ENCODE measurements at regions not wholly inside any gene's neighbourhood (a gene's known extent, or its start where the extent isn't known, plus 50 kb on each side); places are given as distances from the start of the nearest gene placed in this dataset.
A peak's percentile ranks its signal among the peaks of the same experiment; 100 is the strongest.

GRCh38 chr9:115672477-115673316 is 480.9 kb upstream of the PAPPA start (continued):
- TF ChIP-seq ATOH8 (CRISPR knock-in tag; IDR thresholded peaks at IDR 0.05; ENCODE audit: low read depth) (peak; percentile 79; the same call in 1 of the 2 replicates), EHMT2 (IDR thresholded peaks at IDR 0.05; ENCODE audit: low read depth) (no peak), RARB (CRISPR knock-in tag; IDR thresholded peaks at IDR 0.05) (peak; percentile 65), ZNF302 (CRISPR knock-in tag; IDR thresholded peaks at IDR 0.05) (no peak), RAD21 (conservative IDR thresholded peaks at IDR 0.05 in 1 of 2, IDR thresholded peaks at IDR 0.05 in 1 of 2) (peak; percentile 58 to 66), POLR2A (IDR thresholded peaks at IDR 0.05; ENCODE audit: low read length) (no peak), SMC3 (IDR thresholded peaks at IDR 0.05) (peak; percentile 44), JUNB (IDR thresholded peaks at IDR 0.05) (peak; percentile 94)

DNA sequence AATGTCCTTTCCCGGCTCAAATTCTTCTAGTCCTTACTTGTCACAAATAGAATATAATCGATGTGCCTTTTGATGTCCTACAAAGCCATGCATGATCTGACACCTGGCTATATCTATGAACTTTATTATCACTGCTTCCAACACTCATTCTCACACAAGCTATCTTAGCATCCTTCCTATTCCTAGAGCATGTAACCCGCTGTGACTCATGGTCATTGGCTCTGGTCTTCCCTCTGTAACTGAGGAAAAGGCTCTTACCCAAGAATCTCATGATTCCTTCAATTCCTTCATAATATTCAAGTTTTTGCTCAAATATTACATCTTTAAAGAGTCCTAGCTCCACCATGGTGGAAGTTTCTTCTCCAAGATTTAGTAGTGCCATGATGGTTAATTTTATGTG is 480.0 kb upstream of the PAPPA start:
- Histone ChIP-seq H3K4me3 (no peak overlapping the region), H3K9me3 (peaks cover 36% of the 10 kb centered on the region), H3K4me1 (peaks cover 49% of the 10 kb centered on the region), H3K4me2 (peak overlapping the region; percentile 75), H3K27ac (peak overlapping the region; percentile 91 to 98)
- peak; percentile 51 for FAIRE-seq
- ChIA-PET POLR2A (interaction anchor here (1.5 to 3.7 kb wide), 11 partner anchors 17 to 874 kb away, joined by 3 to 110 read pairs (median 15); partner anchors contain the start of gene PAPPA), CTCF (interaction anchor here (2.0 to 3.5 kb wide), 5 partner anchors 58 to 478 kb away, joined by 7 to 79 read pairs (median 12); no protein-coding TSS in a partner anchor)
- DNase-seq (ENCODE audit: low read depth in 1 of 2, low spot score in 1 of 2), result peak in 1 of 2 experiments; percentile 39
- TF ChIP-seq ZSCAN20 (CRISPR knock-in tag; IDR thresholded peaks at IDR 0.05), result 0 out of 2 replicates have a peak, but pooled peaks have one; percentile 32
- no peak for TF ChIP-seq SMC3 (IDR thresholded peaks at IDR 0.05)
- TF ChIP-seq FOSL2 (IDR thresholded peaks at IDR 0.05), result no peak
- TF ChIP-seq FOSL2 (CRISPR knock-in tag; IDR thresholded peaks at IDR 0.05), result peak; percentile 38; the same call in 1 of the 2 replicates
- TF ChIP-seq HES2 (IDR thresholded peaks at IDR 0.05), result no peak
- peak; percentile 50; the same call in 1 of the 2 replicates for TF ChIP-seq ATOH8 (CRISPR knock-in tag; IDR thresholded peaks at IDR 0.05; ENCODE audit: low read depth)
- ATAC-seq, result 0 out of 6 replicates have a peak, but pooled peaks of 1 of the 2 experiments have one; percentile 5
- WGBS (ENCODE audit: missing lambda C conversion rate), result 71% methylated on average over 3 of the region's 3 CpGs

DNA sequence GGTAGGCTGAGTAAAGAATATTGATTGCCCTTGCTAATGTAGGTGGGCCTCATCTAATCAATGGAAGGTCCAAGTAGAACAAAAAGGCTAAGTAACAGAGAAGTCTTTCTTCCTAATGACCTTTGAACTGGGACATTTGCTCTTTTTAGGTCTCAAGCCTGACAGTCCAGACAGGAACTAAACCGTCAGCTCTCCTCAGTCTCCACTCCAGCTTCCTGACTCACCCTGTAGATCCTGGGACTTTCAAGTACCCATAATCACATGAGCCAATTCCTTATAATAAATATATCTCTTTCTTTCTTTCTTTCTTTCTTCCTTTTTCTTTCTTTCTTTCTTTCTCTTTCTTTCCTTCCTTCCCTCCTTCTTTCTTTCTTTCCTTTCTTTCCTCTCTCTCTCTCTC is 479.5 kb upstream of the PAPPA start:
- ChIA-PET POLR2A (interaction anchor here (1.9 to 3.7 kb wide), 3 partner anchors 58 to 480 kb away, joined by 11 to 110 read pairs (median 17); partner anchors contain the start of gene PAPPA), CTCF (interaction anchor here (2.0 to 3.5 kb wide), 4 partner anchors 58 to 478 kb away, joined by 7 to 79 read pairs (median 13); no protein-coding TSS in a partner anchor)
- FAIRE-seq (peak; percentile 7), DNase-seq (ENCODE audit: low read depth in 1 of 2, low spot score in 1 of 2) (no peak), ATAC-seq (no peak)
- Histone ChIP-seq H3K4me2 (peak overlapping the region; percentile 75; the same call in 2 of the 3 replicates), H3K9me3 (peaks cover 40% of the 10 kb centered on the region), H3K4me1 (peaks cover 44% of the 10 kb centered on the region), H3K27ac (peak overlapping the region; percentile 91 to 98), H3K4me3 (no peak overlapping the region)
- 68% methylated on average over 1 of the region's 1 CpG for WGBS (ENCODE audit: missing lambda C conversion rate)
- TF ChIP-seq MAZ (IDR thresholded peaks at IDR 0.05; ENCODE audit: borderline replicate concordance, low read depth, low read length), result no peak
- no peak for TF ChIP-seq POLR2AphosphoS2 (conservative IDR thresholded peaks at IDR 0.05; ENCODE audit: low read length)
- TF ChIP-seq ZSCAN20 (CRISPR knock-in tag; IDR thresholded peaks at IDR 0.05), result 0 out of 2 replicates have a peak, but pooled peaks have one; percentile 6
- no peak for TF ChIP-seq MYC (IDR thresholded peaks at IDR 0.05; ENCODE audit: borderline replicate concordance, low read length)

GRCh38 chr9:115675834-115676233 is 477.8 kb upstream of the PAPPA start:
- 90% methylated on average over 3 of the region's 3 CpGs for WGBS (ENCODE audit: missing lambda C conversion rate)
- peak overlapping the region; percentile 91 to 98 for H3K27ac ChIP-seq
- ChIA-PET CTCF (no interaction called here), POLR2A (no interaction called here)
- peaks cover 34% of the 10 kb centered on the region for H3K4me1 ChIP-seq
- H3K9me3 ChIP-seq, result peaks cover 37% of the 10 kb centered on the region
- peak; percentile 56 for TF ChIP-seq NFE2L2 (conservative IDR thresholded peaks at IDR 0.05; ENCODE audit: low read length)
- no peak for TF ChIP-seq ZNF302 (CRISPR knock-in tag; IDR thresholded peaks at IDR 0.05)
- peak; percentile 82 for TF ChIP-seq MAFK (IDR thresholded peaks at IDR 0.05; ENCODE audit: partially characterized antibody)
- no peak for TF ChIP-seq KDM5A (IDR thresholded peaks at IDR 0.05)
- no peak overlapping the region for H3K4me2 ChIP-seq
- FAIRE-seq, result no peak
- H3K4me3 ChIP-seq, result no peak overlapping the region
- DNase-seq (ENCODE audit: low read depth in 1 of 2, low spot score in 1 of 2), result no peak
- ATAC-seq, result no peak
